Head of caudate nucleus (tissue), 42 donors: ENCODE measurements at regions not wholly inside any gene's neighbourhood (a gene's known extent, or its start where the extent isn't known, plus 50 kb on each side); places are given as distances from the start of the nearest gene placed in this dataset.

ENCODE experiments used
- DNase-seq, 42 donors: peaks; one replicate each; pipeline versions ENCODE4 v3.0.0 to v3.0.0-alpha.2; 2020 to 2021; ENCODE audit warnings: mixed read lengths in 7 of 42
- intact Hi-C: fragments of 100-400 bp; cut with DNase I; formaldehyde crosslinking; loops from one replicate; pipeline ENCODE4 v1.15.0; 2022

DNA sequence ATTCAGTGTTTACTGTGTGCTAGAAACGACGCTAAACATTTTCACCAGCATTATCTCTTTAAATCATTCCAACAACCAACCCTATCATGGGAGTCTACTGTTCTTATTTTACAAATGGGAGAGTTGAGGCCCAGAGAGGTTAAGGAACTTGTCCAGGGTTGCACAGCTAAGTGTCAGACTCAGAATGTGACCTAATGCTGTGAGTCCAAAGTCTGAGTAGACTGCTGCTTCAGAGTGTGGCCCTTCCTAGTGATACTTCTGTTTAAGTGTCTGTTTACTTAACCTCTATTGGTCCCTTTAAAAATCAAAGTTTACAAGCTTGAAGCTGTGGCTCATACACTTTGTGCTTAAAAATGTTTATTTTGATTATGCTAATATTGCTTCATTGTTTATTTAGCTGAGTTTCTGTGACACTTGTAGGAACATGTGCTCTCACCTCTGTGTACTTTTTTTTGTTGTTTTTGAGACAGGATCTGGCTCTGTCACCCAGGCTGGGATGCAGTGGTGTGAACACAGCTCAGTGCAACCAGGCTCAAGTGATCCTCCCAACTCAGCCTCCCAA lies 84.4 kb upstream of the SYPL1 start:
- intact Hi-C loops = no loop called here
- DNase-seq = no peak

DNA sequence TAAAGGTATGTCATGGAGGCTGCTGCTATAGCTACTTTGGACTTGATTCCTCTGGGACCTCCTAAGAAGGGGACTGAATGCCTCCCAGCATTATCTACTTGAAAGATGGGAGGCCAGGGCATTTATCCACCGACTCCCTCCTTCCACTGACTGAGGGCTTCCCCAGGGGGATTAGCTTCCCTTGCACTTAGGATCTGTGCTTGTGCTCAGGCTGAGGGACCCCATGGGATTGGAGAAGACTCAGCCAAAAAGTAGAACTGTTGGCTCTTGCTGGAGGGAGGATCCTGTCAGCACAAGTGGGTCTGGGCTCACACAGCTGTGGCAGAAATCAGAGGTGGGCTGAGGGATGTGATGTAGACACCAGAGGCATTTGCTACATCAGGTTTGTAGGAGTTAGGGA lies 81.5 kb upstream of the SYPL1 start:
- intact Hi-C loops = no loop called here
- no peak for DNase-seq

DNA sequence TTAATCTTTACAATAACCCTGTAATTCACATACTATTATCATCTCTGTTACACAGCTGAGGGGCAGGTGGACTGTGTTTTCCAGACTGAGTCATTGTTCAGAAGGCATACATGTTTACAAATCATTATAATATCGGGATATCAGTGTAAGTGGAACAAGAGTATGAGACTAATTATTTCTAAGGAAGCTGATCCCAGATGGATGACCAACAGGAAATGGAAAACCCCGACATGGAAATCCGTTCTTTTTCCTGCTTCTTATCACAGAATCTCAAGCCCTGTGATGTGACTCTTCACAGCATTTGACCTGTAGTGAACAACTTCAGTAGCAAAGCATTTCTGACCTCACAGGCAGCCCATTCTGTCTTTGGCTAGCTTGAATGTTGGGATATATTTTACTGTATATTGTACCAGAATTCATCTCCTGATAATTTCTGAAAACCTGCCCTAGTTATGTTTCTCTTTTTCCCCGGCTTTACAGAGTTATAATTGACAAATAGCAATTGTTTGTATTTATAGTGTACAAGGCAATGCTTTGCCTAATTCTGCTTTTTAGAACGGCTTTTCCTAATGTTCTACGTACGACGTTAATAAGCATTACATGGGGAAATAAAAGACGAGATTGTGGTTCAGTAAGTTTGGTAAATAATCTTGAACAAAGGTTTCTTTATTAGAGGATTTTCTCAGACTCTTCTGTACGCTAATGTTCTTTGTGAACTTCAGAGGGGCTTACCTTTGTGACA lies 78.6 kb upstream of the SYPL1 start:
- intact Hi-C loops = no loop called here
- no peak for DNase-seq

DNA sequence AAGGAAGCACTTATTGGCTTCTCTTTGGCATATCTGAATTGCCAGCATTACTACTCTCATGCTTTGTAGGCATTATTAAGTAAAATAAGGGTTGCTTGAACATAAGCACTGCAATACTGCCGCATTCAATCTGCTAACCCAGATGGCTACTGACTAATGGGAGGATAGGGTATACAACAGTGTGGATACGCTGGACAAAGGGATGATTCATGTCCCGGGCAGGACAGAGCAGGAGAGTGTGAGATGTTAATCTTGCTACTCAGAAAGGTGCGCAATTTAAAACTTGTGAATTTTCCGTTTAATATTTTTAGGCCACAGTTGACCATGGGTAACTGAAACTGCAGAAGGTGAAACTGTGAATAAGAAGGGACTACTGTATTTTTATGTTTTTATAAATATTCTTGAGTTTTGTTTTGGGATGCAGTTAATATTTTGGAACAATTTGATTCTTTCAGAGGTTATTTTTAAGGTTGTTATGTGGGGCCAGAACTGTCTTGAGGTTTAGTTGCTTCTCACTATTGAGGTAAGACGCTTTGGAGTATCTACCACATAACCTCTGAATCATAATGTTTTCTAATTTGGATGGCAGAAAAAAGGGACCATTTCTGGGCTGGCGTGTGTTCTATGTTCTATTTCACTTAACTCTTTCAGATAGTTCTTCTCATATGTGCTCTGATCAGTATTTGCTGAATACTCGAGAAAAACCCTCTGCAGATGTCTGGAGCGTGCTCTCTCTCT lies 75.7 kb upstream of the SYPL1 start:
- intact Hi-C loops = no loop called here

DNA sequence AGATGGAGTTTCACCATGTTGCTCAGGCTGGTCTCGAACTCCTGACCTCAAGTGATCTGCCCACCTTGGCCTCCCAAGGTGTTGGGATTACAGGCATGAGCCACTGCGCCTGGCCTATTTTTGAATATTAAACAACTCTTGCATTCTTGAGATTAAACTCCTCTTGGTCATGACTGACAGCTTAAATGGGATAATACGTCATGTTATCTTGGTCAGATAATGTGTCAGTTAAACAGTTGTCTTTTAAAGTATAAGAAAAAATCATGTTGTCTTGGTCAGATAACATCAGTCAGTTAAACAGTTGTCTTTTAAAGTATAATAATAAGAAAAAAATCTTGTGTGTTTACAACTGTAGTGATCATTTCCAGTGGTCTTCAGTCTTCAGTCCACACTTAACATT lies 73.6 kb upstream of the SYPL1 start:
- intact Hi-C loops = no loop called here

More for the DNA sequence above, 75.7 kb upstream of the SYPL1 start:
- no peak for DNase-seq

DNA sequence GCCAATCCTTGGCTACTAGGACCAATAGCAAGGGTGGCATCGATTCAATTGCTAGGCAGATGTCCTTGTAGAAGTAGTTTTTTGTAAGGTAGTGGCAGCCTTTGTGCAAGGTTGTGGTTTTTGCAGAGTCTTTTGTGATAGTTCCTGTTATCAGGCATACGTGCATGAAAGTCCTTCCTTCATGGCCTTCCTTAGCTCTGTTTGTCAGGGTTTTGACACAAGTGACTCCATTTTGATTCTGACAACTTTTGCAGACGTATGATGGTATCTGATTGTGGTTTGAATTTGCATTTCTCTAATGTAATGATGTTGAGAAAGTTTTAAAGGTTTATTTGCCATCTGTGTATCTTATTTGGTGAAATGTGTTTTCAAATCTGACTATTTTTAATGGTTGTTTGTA lies 71.8 kb upstream of the SYPL1 start:
- intact Hi-C loops = no loop called here

More for the DNA sequence above, 73.6 kb upstream of the SYPL1 start:
- no peak for DNase-seq

DNA sequence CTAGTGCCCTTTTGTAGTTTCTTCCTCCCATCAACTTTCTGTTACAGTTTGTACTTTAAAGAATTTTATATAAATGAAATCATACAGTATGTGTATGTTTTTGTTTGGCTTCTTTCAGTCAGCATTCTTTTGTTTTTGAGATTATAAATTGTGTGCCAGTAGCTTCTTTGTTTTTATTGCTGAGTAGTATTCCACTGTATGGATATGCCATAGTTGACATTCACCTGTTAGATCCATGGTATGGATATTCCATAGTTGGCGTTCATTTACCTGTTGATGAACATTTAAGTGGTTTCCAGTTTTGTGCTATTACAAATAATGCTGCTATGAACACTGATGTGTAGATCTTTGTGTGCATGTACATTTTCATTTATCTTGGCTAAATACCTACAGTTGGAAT lies 70.8 kb upstream of the SYPL1 start:
- DNase-seq = no peak
- intact Hi-C loops = no loop called here

More for the DNA sequence above, 71.8 kb upstream of the SYPL1 start:
- no peak for DNase-seq

DNA sequence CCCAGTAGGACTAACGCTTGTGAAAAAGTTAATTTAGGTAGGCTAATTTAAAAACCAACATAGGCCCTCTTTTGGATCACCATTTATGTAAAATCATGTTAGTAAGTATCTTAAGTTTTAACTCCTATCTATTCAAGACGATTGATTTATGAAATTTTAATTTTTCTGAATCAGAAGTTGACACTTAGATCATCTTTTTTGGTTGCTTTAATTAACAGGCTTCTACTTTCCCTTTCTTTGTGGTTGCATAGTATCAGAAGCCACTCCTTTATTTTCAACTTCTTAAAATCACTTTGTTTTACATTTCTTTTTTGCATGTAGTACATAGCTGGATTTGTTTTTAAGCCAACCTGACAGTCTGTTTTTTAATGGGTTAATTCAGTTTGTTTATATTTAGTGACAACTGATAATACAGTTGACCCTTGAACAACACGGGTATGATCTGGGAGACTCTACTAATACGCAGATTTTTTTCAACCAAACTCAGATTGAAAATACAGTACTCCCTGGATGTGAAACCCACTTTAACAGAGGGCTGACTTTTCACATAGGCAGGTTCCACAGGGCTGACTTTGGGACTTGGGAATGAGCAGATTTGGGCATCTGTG lies 69.7 kb upstream of the SYPL1 start:
- intact Hi-C loops = no loop called here
- DNase-seq = no peak

DNA sequence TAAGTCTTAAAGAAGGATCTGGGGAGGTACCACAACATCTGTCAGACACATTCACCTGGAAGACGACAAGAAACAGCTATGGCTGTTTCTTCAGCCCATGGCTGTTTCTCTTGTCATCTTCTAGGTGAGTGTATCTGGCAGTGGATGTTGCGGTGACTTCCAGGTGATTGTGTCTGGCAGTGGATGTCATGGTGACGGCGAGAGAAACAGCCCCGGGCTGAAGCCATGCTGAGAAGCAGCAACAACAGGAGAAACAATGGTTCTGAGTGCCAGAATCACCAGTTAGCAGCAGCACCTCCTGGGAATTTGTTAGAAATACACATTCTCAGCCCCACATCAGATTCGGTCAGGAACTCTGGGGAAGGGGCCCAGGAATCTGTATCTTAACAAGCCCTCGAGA lies 68.6 kb upstream of the SYPL1 start:
- intact Hi-C loops = no loop called here
- DNase-seq = no peak

DNA sequence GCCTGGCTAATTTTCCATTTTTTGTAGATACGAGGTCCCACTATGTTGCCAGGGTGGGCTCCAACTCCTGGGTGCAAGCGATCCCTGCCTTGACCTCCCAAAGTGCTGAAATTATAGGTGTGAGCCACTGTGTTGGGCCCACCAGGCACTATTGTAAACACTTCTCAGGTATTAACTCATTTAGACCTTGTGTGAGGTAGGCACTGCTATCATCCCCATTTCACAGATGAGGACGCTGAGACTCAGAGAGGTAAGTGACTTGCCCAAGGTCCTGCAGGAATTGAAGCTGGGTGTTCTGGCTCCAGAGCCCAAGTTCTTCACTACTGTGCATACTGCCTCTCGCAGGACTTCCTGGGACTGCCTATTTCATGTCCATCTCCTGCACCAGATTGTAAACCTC lies 67.1 kb upstream of the SYPL1 start:
- no peak for DNase-seq
- intact Hi-C loops = loop anchor here (2.0 to 10.0 kb wide), 2 partner anchors 106 to 282 kb away; partner anchors contain the start of gene NAMPT

DNA sequence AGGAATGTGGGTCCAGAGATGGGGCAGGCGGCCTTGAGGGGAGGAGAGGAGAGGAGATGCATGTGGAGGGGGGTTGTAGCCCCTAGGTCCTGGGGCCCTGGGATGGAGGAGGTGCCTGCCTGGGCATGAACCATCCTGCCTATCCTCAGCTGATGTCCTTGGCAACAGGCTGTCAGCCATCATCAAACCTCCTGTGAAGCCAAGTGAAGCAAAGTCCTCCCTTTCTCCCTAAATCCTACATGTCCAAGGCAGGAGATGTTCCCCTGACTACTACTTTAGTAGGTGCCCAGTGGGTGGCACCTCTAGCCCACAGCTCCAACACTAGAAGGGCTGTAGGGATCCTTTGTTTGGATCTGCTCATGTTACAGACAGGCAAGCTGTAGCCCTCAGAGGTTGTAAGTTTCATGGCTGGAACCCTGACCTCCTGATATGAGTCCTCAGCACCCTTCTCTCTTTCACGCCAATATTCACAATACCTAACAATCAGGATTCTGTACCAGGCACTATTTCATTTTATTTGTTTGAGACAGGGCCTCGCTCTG lies 66.6 kb upstream of the SYPL1 start:
- DNase-seq = no peak
- intact Hi-C loops = loop anchor here (2.0 to 10.0 kb wide), 2 partner anchors 106 to 282 kb away; partner anchors contain the start of gene NAMPT

DNA sequence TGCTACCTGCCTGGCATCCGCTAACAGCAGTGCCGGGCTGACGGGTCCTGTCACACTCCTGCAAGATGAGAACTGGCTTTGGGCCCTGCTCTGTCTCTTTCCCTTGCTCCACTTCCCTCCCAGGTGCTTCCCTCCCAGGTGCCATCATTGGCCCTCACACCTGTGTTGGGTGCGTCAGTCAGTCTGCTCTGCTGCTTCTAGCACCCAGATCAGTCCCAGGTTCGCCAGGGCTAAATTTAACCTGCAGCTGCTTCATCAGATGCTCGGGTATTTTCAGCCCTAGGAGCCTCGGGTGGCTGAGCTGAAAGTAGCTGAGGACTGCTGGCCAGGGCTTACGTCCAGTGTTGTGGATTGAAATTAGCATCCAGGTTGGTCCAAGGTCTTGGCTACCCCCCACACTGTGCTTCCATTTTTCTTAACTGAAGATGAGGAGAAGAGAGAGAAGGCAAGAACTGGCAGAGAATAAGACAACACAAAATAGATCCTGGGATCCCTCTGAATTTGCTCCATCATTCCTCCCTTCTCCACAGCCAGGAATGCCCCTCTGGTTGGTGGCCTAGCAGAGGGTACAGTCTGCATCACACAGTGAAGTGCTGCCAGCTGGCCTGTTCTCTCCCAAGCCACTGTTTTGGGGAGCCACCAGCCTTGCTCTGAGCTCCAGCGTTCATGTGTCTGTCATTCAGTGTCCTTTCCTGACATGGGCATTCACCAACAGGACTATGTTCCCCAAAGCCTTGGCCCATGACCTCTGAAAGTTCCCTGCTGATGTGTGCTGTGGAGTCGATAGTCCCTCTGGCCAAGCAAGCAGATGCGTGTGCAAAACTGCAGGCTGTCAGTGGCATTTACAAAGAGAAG lies 65.9 kb upstream of the SYPL1 start:
- intact Hi-C loops = loop anchor here (2.0 to 10.0 kb wide), 2 partner anchors 107 to 283 kb away; partner anchors contain the start of gene NAMPT
- no peak for DNase-seq

DNA sequence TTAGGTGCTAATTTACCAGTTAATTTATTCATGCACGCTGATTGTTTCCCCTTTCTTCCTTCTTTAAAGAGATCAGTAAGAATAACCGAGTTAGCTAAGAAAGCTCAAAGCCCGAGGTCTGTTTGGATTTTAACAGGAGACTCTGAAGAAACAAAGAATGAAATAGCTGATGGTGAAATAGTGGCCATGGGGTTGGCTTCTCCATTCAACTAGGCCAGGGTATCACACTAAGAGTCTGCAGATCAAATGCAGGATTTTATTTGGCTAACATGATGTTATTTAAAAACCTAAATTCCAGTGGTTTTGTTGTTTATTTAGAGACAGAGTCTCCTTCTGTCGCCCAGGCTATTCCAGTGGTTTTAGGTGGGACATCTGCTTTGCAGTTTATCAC lies 65.2 kb upstream of the SYPL1 start:
- intact Hi-C loops = loop anchor here (10.0 kb wide), 1 partner anchor 108 kb away; the partner anchor contains the start of gene NAMPT
- no peak for DNase-seq

DNA sequence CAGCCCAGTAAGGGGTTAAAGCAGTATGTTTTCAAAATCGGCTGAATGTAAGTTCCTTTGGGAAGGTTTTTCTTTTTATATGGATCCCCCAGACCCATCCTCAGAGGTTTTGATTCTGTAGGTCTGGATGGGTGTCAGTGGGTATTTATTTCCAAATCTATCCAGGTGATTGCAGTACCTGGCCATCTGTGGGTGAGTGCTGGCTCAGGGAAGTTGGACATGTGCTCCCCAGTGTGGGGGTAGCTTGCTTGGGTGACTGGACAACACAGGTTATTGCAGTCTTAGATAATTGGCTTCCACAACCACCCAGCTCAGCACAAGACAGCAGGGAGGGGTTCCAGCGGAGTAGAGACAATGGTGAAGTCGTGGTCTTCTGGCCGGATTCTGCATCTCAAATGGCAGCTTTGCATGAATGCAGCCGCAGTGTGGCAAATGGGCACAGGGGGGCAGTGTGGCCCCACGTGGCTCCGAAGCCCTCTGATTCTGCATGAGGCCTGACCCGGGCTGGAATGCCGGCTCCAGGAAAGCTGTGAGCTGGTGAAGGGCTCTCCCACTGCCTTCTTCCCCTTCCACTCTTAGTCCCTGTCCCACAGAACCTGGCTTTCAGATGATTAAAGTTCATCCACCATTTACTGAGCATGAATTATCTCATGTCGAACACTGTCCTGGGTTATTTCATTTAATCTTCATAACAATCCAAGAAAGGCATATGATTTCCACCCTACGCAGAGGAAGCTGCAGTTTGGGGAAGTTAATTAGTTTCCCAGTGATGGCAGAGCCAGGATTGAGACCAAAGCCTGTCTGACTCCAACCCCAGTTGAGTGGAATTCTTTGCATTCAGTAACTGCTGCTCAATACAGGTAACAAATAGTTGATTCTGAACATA lies 64.5 kb upstream of the SYPL1 start:
- intact Hi-C loops = loop anchor here (10.0 kb wide), 1 partner anchor 108 kb away; the partner anchor contains the start of gene NAMPT
- DNase-seq = peak; percentile 73 to 94 (median 86)

DNA sequence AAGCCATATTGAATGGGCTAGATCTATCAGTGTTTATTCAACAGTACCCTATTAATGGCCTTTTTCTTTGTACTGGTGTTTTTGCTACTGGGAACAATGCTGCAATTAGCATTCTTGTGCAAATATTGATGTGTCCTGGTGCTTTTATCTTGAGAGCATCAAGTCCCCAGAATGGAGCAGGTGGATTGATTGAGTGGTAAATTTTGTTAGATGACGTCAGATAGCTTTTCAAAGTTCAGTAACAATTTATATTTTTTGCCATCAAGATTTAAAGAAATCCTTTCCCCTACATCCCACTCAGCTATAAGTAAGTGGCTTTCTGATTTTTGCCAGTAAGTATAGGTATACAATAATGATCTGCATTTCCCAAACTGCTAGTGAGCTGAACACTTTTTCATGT lies 63.4 kb upstream of the SYPL1 start:
- intact Hi-C loops = loop anchor here (10.0 kb wide), 1 partner anchor 109 kb away; the partner anchor contains the start of gene NAMPT
- DNase-seq = no peak

DNA sequence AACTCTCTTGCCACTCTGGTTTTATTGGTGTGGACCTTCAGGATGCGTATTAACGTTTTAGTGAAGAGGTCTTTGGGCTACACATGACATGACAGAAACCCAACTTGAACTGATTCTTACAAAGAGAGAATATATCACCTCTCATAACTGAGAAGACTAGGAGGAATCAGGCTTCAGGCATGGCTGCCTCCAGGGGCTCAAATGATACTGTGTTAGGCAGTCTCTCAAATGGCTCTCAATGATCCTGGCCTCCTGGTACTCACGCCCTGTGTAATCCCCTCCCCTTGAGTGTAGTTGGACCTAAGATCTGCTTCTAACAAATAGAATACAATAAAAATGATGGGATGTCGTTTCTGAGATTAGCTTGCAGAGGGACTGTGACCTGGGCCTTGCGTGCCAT lies 58.5 kb upstream of the SYPL1 start:
- no peak for DNase-seq
- intact Hi-C loops = loop anchor here (10.0 kb wide), 1 partner anchor 114 kb away; the partner anchor contains the start of gene NAMPT
